Adrenal gland (tissue), 9 donors: ENCODE measurements at regions not wholly inside any gene's neighbourhood (a gene's known extent, or its start where the extent isn't known, plus 50 kb on each side); places are given as distances from the start of the nearest gene placed in this dataset.

Source experiments
- DNase-seq, 7 donors: peaks; one replicate each; pipeline ENCODE4 v3.0.0-alpha.2; 2019 to 2020
- H3K27ac ChIP-seq, 5 donors: fragments of 200-600 bp; sonication (generic) in 4 of 5; 1 replicate in 3 of 5; 2 replicates in 2 of 5; pipeline versions ENCODE4 v1.5.1 to v1.8.0; 2016 to 2020; ENCODE audit warnings: mild to moderate bottlenecking in 1 of 5
- H3K27me3 ChIP-seq: fragments of 200-600 bp; 2 replicates; pipeline ENCODE4 v1.8.0; 2021
- H3K36me3 ChIP-seq, 2 donors: fragments of 200-600 bp; replicated peaks in 1 of 2; 1 replicate in 1 of 2; 2 replicates in 1 of 2; pipeline versions ENCODE4 v1.5.1 to v1.8.0; 2018 to 2022
- H3K4me1 ChIP-seq, 2 donors: fragments of 200-600 bp; replicated peaks in 1 of 2; 1 replicate in 1 of 2; 2 replicates in 1 of 2; pipeline versions ENCODE4 v1.5.1 to v1.8.0; 2018 to 2021
- H3K4me3 ChIP-seq, 4 donors: fragments of 200-600 bp; sonication (generic) in 3 of 4; one replicate each; pipeline ENCODE4 v1.5.1; 2016 to 2018
- H3K9me3 ChIP-seq, 3 donors: fragments of 200-600 bp; sonication (generic) in 1 of 3; replicated peaks in 1 of 3; 1 replicate in 2 of 3; 2 replicates in 1 of 3; pipeline versions ENCODE4 v1.5.1 to v1.8.0; 2016 to 2021
- POLR2A ChIP-seq, 2 donors: fragments of 450-650 bp; IDR thresholded peaks; one replicate each; pipeline ENCODE4 v1.6.1; 2017; ENCODE audit warnings: antibody characterized with exemption in 2 of 2, mild to moderate bottlenecking in 2 of 2, moderate library complexity in 1 of 2
- WGBS, 4 donors: extraction: QIAGEN DNeasy Blood & Tissue Kit in 2 of 4; methylation state at CpG; one replicate each; pipeline versions ENCODE4 v1.1.5 to v1.1.7; 2013 to 2017; 5-methylcytosine and 5-hydroxymethylcytosine counted together
- intact Hi-C, 2 donors: fragments of 100-400 bp; cut with DNase I; formaldehyde crosslinking; loops; one replicate each; pipeline versions ENCODE4 v1.14.1 to v1.15.0; 2022 to 2023
- TF ChIP-seq, protein P1 (sequence below), 6 experiments: fragments of 450-650 bp in 4 of 6; fragments of 200-600 bp in 2 of 6; sonication (generic) in 1 of 6; IDR thresholded peaks; 1 replicate in 5 of 6; 2 replicates in 1 of 6; pipeline versions ENCODE4 v1.5.1 to v1.8.0; 2016 to 2021; ENCODE audit warnings: antibody characterized with exemption in 6 of 6, mild to moderate bottlenecking in 2 of 6, moderate library complexity in 1 of 6
- donor health status: healthy with polysubstance abuse.
- donor health status: Bipolar disorder and iron deficiency.
- donor health status: DM: yes; HTN: yes; CAD: no.
- donor health status: DM: no; HTN: no; CAD: no.
- donor health status: DM: no; HTN: no; CAD: no.

- intact Hi-C loops, result no loop called here
- no peaks in the 10 kb centered on the region for H3K27me3 ChIP-seq
- no peak overlapping the region for H3K27ac ChIP-seq
- H3K36me3 ChIP-seq, result no peaks in the 10 kb centered on the region
- no peak for DNase-seq
- H3K4me1 ChIP-seq, result no peaks in the 10 kb centered on the region
- no peak for TF ChIP-seq POLR2A (IDR thresholded peaks at IDR 0.05)
- TF ChIP-seq, protein P1, sequence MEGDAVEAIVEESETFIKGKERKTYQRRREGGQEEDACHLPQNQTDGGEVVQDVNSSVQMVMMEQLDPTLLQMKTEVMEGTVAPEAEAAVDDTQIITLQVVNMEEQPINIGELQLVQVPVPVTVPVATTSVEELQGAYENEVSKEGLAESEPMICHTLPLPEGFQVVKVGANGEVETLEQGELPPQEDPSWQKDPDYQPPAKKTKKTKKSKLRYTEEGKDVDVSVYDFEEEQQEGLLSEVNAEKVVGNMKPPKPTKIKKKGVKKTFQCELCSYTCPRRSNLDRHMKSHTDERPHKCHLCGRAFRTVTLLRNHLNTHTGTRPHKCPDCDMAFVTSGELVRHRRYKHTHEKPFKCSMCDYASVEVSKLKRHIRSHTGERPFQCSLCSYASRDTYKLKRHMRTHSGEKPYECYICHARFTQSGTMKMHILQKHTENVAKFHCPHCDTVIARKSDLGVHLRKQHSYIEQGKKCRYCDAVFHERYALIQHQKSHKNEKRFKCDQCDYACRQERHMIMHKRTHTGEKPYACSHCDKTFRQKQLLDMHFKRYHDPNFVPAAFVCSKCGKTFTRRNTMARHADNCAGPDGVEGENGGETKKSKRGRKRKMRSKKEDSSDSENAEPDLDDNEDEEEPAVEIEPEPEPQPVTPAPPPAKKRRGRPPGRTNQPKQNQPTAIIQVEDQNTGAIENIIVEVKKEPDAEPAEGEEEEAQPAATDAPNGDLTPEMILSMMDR (IDR thresholded peaks at IDR 0.05), result no peak
- no peak overlapping the region for H3K4me3 ChIP-seq
- H3K9me3 ChIP-seq, result no peaks in the 10 kb centered on the region
- 89 to 100% (median 92%) methylated on average over 1 to 5 of the region's 5 CpGs for WGBS, 4 donors
Observed at GRCh38 chr7:85614684-85615083, 427.8 kb upstream of the SEMA3D start.

GRCh38 chr7:85612514-85612913 lies 425.7 kb upstream of the SEMA3D start:
- TF ChIP-seq POLR2A (IDR thresholded peaks at IDR 0.05), result no peak
- TF ChIP-seq, protein P1 (IDR thresholded peaks at IDR 0.05), result no peak
- no peak overlapping the region for H3K4me3 ChIP-seq
- H3K27me3 ChIP-seq, result no peaks in the 10 kb centered on the region
- no peaks in the 10 kb centered on the region for H3K4me1 ChIP-seq
- DNase-seq, result no peak
- intact Hi-C loops, result no loop called here
- H3K36me3 ChIP-seq, result no peaks in the 10 kb centered on the region
- no peaks in the 10 kb centered on the region for H3K9me3 ChIP-seq
- no peak overlapping the region for H3K27ac ChIP-seq

GRCh38 chr7:85608804-85609203 lies 421.9 kb upstream of the SEMA3D start:
- H3K27ac ChIP-seq, result no peak overlapping the region
- no peak overlapping the region for H3K4me3 ChIP-seq
- no peaks in the 10 kb centered on the region for H3K36me3 ChIP-seq
- no peaks in the 10 kb centered on the region for H3K9me3 ChIP-seq
- intact Hi-C loops, result no loop called here
- H3K27me3 ChIP-seq, result no peaks in the 10 kb centered on the region
- no peak for DNase-seq
- H3K4me1 ChIP-seq, result no peaks in the 10 kb centered on the region
- TF ChIP-seq POLR2A (IDR thresholded peaks at IDR 0.05), result no peak
- TF ChIP-seq, protein P1 (IDR thresholded peaks at IDR 0.05), result no peak

GRCh38 chr7:85602196-85602595 lies 415.3 kb upstream of the SEMA3D start:
- Histone ChIP-seq H3K27me3 (no peaks in the 10 kb centered on the region), H3K9me3 (no peaks in the 10 kb centered on the region), H3K4me3 (no peak overlapping the region), H3K4me1 (peaks cover 3 to 5% of the 10 kb centered on the region in 2 donors), H3K36me3 (no peaks in the 10 kb centered on the region), H3K27ac (no peak overlapping the region)
- intact Hi-C loops, result no loop called here
- 77 to 83% (median 79%) methylated on average over 2 of the region's 2 CpGs for WGBS, 4 donors
- no peak for TF ChIP-seq POLR2A (IDR thresholded peaks at IDR 0.05)
- TF ChIP-seq, protein P1 (IDR thresholded peaks at IDR 0.05), result no peak
- DNase-seq, result no peak
